Cerebellar cortex (tissue), 1 donor: ENCODE measurements at regions not wholly inside any gene's neighbourhood (a gene's known extent, or its start where the extent isn't known, plus 50 kb on each side); places are given as distances from the start of the nearest gene placed in this dataset.

Experiments
- DNase-seq: peaks from one replicate; pipeline ENCODE4 v3.0.0-alpha.2; 2015; ENCODE audit warnings: low spot score

GRCh38 chr2:120866071-120866470 lies 130.4 kb downstream of the GLI2 start:
- DNase-seq: no peak

DNA sequence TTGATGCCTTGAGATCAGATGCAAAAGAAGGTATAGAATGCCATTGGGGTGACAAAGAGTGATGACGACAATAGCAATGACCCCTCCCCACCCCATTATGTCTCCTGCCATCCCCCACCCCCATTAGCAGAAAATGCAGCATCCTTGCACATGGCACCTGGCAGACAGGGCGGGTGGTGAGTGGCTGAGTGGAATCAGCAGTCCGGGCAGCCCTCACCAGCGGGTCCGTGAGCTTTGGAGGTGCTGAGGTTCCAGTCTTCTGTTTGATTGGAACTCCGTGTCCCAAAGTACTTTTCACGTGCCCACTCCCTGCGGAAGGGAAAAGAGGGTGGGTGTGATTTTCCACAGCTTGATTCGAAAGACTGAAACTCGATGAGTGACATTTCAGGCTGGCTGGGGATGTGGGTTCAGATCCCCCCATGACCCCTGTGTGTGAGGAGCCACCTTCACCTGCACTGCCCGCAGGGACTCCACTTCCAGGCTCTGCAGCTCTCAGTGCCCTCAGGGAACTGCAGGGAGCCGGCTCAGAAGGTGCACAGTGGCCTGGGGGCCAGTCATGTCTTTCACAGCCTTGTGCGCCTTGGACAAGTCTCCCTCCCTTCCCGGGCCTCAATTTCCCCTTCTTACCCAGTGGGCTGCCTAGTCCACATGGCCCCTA lies 130.9 kb downstream of the GLI2 start:
- DNase-seq: no peak

DNA sequence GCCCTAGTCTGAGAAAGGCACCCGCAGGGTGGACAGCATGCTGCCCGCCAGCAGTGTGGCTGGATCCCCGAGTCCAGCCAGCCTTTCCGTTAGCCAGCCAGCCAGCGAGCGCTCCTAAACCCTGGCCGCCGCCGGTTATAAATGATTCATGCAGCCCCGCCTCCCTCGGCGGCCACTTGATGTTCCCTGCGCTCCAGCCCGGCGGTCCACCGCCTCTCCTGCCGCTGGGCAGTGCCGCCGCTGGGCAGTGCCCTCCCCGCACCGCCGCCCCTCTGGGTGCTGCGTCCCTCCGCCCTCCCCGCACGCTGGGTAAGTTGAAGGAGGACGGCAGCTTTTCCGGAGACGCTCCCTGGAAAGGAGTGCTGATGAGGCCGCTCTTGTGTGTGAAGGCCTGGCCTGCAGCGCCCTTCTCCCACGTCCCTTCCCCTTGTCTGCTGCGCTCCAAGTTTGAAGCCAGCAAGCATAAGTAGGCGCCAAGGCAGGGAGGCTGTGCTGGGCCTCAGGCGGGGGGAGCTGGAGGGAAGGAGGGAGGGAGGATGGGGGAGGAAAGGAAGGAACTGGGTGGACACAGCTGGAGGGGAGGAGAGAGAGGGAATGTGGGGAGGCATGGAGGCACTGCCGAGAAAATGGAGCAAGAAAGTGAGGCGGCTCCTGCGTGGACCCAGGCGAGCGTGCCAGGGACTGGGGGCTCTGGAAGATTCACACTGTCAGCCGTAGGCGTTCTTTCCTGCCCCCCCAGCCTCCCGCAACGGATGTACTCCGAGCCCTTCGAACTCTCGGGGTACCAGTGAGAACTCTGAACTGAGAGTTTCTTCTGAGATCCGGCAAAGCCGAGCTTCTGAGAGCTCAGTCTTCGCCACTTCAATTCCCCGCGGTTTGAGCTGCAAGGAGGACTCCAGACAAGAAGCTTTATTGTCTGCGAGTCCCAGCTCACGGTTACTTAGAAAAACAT lies 131.9 kb downstream of the GLI2 start:
- DNase-seq: no peak

- DNase-seq: no peak
Observed at GRCh38 chr2:120868366-120868765, 132.7 kb downstream of the GLI2 start.

DNA sequence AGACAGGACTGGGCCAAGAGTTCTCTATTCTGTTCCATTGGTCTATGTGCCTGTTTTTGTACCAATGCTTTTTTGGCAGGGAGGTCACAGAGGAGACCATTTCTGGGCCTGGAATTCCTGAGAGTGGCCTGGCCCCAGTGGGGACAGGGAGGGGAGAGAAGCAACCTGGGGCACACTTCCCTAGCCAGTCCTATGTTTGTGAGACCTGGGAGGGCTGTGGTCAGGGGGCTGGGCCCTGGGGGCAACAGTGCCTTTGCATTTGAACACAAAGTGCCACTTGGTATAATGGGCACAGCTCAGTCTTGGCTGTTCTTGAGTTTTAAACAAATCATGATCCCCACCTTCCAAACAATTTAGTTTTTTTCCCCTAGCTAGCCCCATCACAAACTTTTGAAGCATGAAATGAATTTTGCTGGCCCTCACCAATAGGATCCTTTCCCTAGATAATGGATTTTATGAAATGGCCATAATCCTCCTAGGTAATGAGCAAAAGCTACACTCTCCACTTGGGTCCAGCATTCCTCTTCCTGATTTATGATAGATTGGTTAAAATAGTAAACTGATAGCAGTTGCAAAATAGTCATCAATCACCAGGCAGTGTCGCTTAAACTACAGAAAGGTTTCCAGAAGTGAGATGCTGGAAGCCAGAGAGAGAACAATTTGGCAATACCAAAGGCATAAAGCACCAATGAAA lies 133.5 kb downstream of the GLI2 start:
- no peak for DNase-seq

DNA sequence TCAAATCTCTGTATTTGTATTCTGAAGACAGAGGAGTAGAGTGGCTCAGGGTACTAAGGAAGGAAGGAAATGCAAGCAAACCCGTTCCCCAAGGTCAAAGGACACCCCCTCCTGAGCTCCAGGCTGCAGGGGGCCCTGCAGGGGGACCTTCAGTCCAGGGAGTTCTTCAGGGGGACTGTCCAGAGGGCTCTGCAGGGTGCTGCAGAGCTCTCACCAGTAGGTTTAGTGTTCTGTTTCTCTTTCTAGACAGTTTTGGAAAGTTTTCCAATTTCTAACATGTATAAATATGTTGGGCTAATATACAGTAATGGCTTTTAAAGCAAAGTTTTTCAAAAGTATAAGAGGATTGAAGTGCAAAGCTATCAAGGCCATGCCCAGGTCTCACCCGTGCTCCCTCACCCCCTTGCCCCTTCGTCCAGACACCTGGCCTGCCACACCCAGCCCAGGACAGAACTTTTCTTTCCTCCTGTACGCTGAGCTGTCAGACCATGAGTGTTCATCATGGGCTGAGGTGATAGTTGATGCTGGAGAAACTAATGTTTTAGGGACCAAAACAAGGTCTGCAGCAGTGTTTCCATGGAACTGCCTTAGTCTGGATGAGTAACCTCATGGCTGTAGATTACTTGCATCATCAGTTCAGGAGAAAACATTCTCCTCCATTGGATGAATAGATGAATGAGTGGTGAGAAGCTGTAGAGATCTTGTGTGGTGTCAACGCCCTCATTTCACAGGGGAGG lies 134.2 kb downstream of the GLI2 start:
- DNase-seq: no peak

- no peak for DNase-seq
Observed at GRCh38 chr2:120870467-120870788, 134.8 kb downstream of the GLI2 start.

DNA sequence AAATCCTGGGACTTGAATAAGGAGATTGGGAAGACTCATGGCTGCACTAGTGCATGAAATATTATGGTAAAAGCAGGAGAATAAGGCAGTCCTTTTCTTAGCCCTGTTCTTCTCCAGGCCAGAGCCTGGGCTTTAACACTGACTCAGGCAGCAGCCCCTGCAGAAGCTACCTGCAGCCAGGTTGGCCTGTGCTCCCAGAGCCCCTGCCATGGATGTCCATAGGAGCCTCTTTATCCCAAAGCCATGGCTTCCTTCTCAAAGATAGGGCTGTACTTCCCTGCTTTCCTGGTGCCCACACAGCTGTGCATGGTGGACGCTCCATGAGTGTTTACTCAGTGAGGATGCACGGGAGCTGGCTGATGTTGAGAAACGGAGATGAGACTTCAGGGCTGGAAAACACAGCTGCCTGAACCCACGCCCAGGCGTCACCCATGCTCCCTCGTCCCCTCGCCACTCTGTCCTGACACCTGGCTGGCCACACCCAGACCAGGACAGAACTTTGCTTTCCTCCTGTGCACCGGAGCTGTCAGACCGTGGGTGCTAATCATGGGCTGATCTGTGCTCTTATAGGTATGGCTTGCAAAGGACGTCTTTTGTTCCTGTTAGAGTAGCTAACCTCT lies 135.5 kb downstream of the GLI2 start:
- DNase-seq: no peak

DNA sequence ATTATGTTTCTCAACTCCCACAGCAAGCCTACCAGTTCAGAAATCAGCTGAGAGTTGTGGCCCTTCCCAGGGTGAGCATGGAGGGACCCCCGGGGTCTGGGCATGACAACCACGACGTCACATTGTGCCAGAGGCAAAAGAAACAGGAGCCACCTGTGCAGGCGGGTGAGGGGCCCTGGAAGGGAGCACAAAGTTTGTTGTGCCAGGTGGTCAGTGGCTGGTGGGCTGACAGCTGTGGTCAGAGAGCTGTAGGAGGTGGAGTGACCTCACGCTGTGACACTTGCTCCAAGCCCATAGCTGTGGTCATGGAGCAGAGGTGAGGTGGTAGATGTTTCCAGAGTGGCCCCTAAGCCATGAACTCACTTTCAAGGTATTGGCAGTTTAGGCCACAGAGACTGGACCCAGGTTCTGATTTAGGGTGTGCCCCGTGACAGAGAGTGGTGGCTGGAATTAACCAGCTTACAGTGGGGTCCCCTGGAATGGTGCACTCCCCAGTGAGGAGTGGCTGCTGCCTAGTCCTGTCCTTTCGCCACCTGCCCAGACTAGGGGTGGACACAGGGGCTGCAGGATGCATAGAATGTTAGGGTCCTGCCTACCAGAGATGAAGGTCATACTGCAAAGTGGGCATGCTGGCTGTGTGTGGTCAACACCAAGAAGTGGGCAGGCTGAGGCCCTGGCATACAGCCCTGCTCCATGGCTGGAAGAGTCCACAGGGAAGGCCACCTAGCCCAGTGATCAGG lies 136.4 kb downstream of the GLI2 start:
- DNase-seq: no peak

DNA sequence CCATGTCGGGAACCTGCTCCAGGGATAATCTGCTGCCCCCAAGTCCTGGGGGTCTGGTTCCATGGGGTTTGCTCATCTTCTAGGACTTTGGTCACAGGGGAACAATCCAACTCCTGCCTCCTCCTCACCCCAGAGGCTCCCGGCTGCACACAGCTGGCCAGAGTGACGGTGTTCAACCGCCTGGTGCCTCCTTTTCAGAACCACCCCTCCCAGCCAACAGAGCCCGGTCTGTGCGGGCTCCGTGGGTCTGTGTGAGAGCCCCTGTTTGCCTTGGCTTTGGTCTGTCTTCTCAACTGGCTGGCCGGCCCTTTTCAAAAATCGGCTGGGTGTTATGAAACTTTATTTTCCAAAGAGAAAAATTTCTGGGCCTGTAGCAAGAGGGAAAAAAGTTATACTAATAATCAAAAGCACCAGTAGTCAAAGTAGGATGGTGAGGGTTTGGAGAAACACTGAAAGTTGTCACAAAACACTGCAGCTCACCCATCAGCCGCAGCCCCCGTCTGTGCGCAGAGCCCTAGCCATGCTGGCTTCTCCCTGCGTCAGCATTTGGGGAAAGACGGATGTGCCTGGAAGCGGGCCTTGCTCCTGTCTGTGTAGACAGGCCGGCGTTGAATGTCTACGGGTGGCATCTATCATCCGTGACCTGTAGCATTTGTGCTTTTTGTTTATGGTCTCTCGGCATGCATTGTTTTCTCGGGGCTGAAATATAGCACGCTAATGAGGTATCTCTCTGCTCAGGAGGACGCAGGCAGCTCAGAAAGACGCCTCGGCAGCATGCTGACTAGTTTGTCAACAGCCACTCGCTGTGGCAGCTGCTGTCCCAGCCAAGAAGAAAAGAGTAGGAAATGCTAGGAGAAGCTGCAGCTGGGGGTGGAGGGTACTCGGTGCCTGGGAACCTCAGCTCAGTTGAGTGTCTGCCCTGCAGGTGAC lies 138.6 kb downstream of the GLI2 start:
- no peak for DNase-seq

DNA sequence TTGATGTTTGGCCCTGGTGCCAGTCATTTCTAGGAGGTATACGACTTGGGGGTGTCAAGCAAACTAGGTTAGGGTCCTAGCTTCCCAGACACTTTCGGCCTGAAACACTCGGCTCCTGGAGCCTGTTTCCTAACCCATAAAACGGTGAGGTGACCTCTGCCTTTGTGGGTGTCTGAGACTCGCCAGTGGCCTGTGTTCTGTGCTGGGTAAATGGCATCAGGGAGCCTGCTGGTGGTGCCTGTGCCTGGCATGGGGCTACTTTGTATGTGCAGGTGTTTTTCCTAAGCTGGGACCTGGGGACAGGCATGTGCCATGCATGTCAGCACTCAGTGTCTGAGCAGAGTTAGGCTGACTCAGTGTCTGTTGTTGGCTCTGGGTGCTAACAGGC lies 139.2 kb downstream of the GLI2 start:
- no peak for DNase-seq

- DNase-seq: no peak
Observed at GRCh38 chr2:120875431-120875830, 139.8 kb downstream of the GLI2 start.

- no peak for DNase-seq
Observed at GRCh38 chr2:120876526-120877280, 141.0 kb downstream of the GLI2 start.

DNA sequence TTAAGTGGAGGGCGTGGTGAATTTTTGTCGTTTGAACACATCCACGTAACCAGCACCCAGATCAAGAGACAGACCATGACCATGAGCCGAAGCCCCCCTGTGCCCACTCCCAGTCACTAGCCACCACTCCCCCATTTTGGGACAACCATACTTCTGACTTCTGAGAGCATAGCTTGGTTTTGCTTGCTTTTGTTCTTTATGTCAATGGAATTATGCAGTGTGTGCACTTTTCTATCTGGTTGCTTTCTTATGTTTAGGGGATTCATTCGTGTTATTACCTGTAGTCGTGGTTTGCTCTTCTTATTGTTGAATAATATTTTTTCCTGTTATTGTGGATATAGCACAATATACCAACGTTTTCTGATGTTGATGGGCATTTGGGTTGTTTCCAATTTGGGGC lies 141.7 kb downstream of the GLI2 start:
- DNase-seq: no peak

DNA sequence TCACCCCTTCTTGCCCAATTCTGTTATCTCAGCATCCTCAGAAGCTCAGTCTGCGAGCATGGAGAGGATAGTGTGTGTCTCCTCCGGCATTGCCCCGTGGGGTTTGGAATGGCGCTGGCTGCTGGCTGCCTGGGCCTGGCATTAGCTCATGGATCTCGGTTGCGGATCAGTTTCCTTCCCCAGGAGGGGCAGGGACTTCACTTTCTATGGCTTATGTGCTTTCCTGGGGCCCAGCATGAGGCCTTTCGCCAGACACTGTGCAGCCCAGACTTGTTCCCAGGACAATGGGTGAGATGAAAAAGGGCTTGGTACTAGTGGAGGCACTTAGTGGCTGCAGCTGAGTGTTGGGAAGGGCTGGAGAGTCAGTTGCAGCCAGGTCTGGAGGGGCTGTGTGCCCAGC lies 143.3 kb downstream of the GLI2 start:
- DNase-seq: no peak

DNA sequence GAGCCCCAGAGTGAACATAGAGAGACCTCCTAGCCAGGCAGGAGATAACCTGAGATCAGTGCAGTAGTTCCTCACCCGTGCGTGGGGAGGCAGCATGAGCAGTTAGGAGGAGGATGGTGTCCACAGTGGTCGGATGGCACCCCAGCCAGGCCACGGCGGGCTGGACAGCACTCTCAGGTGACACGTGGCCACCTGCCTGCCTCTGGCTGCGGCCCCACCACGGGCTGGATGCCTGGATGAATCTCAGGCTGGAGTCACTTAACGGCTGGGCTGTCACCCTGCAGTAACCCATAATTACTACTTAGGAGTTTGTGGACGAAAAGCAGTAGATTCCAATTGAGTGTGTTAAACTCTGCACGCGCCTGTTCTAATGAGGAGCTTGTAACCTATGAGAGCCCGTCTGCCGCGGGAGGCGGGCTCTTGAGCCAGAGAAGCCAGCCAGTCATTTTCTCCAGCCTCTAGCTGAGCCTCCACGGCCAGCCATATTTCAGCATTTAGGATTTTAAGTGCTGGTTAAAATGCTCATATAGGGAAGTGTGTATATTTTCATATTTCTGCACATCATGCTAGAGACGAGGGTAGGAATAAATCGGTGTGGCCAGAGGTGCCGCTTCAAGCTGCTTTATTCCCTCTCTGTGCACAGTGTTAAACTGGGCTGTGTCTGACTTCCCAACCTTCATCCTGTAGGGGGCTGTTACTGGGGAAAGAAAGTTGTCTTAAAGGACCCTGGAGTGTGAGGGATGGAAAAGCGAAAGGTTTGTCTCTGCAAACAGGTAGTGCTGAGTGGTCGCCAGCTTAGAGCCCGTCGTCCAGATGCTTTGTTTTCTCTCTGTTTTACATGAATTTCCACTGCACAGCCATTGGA lies 144.0 kb downstream of the GLI2 start:
- peak; percentile 49 for DNase-seq

DNA sequence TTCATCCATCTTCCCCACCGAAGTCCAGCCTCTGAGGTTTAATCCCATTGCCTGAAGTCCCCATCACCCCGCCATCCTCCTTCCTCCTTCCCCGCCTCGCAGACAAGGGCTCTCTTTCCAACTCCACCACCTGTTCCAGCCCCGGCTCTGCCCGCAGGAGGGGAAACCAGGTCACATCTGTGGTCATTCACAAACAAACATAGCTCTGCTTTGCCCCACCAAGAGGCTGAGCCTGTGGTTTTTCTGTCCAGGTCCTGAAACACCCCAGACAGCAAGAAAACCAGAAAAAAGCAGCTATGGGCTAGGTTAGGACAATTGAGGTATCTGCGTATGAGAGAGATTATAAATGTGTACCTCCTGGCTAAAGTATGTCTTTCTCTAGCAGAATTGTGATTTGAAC lies 144.7 kb downstream of the GLI2 start:
- peak; percentile 38 for DNase-seq
